ENCODE measurements at regions not wholly inside any gene's neighbourhood (a gene's known extent, or its start where the extent isn't known, plus 50 kb on each side); places are given as distances from the start of the nearest gene placed in this dataset.

DNA sequence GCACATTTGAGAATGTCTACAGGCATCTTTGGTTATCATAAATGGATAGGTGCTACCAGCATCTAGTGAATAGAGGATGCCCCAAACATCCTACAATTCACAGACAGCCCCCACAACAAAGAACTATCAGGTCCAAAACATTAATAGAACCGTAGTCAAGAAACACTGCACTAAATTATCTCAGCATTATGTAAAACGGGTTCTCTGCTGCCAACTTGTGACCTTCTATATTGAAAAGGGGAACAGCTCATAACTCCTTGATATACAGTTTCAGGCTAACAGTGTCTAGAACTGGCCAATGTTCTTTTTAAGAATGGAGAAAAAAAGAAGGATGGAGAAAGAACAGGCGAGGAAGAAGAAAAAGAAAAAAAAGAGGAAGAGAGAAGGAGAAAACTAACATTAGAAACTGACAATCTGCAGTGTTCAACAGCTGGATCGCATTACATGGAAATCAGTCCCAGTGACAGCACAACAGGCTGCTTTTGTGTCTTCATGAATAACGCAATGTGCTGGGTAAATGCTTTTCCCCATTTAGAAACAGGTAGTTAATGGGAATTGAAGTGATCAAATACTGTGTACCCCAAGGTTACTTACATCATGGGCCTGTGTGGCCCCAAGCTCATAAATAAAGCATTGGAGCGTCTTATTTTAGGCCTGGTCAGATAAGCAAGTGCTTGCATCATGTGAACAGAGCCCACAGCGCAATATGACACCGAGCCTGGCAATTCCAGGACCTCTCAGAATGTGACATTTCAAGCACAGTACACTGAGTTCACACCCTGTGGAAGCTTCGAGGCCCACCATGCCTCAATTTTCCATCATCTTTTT lies 339.5 kb downstream of the DHX15 start:
- no peak for TF ChIP-seq POLR2A (IDR thresholded peaks at IDR 0.05; ENCODE audit: low read depth, low read length)
- TF ChIP-seq, protein P1, sequence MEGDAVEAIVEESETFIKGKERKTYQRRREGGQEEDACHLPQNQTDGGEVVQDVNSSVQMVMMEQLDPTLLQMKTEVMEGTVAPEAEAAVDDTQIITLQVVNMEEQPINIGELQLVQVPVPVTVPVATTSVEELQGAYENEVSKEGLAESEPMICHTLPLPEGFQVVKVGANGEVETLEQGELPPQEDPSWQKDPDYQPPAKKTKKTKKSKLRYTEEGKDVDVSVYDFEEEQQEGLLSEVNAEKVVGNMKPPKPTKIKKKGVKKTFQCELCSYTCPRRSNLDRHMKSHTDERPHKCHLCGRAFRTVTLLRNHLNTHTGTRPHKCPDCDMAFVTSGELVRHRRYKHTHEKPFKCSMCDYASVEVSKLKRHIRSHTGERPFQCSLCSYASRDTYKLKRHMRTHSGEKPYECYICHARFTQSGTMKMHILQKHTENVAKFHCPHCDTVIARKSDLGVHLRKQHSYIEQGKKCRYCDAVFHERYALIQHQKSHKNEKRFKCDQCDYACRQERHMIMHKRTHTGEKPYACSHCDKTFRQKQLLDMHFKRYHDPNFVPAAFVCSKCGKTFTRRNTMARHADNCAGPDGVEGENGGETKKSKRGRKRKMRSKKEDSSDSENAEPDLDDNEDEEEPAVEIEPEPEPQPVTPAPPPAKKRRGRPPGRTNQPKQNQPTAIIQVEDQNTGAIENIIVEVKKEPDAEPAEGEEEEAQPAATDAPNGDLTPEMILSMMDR (IDR thresholded peaks at IDR 0.05; ENCODE audit: extremely low read depth in 1 of 2, insufficient read depth in 1 of 2, low read depth in 1 of 2, low read length in 2 of 2): no peak
- TF ChIP-seq FOS (IDR thresholded peaks at IDR 0.05; ENCODE audit: borderline replicate concordance, insufficient read depth, low read length): no peak
- TF ChIP-seq, protein P2, sequence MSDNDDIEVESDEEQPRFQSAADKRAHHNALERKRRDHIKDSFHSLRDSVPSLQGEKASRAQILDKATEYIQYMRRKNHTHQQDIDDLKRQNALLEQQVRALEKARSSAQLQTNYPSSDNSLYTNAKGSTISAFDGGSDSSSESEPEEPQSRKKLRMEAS (IDR thresholded peaks at IDR 0.05; ENCODE audit: insufficient read depth, insufficient read length): no peak
- no peak for TF ChIP-seq GATA2 (IDR thresholded peaks at IDR 0.05; ENCODE audit: insufficient read depth, insufficient read length, low read depth, low read length)
- TF ChIP-seq POLR2AphosphoS5 (IDR thresholded peaks at IDR 0.05; ENCODE audit: insufficient read depth, low read depth, low read length): no peak
- TF ChIP-seq MYC (IDR thresholded peaks at IDR 0.05; ENCODE audit: low read depth, low read length): no peak
- TF ChIP-seq EZH2 (IDR thresholded peaks at IDR 0.05; ENCODE audit: borderline replicate concordance, low read depth, low read length, severe bottlenecking): no peak
- TF ChIP-seq JUN (IDR thresholded peaks at IDR 0.05; ENCODE audit: borderline replicate concordance, insufficient read depth, insufficient read length, low read depth): no peak

Data from endothelial cell of umbilical vein (primary cell).